GM18498 (cell line): ENCODE measurements at regions not wholly inside any gene's neighbourhood (a gene's known extent, or its start where the extent isn't known, plus 50 kb on each side); places are given as distances from the start of the nearest gene placed in this dataset.

Experiments used
- ATAC-seq: cut with Tn5 transposase; IDR thresholded peaks from one replicate; pipeline ENCODE4 v1.9.1; 2021; ENCODE audit warnings: mild to moderate bottlenecking, moderate library complexity; ENCODE audit not compliant: unreplicated experiment

GRCh38 chr2:196314157-196314556 lies 142.8 kb upstream of the STK17B start:
- no peak for ATAC-seq

GRCh38 chr2:196314780-196315179 lies 143.4 kb upstream of the STK17B start:
- ATAC-seq, result no peak

GRCh38 chr2:196315388-196316049 lies 144.1 kb upstream of the STK17B start:
- ATAC-seq, result no peak

GRCh38 chr2:196316050-196316430 lies 144.7 kb upstream of the STK17B start:
- ATAC-seq, result no peak

- ATAC-seq, result no peak
Observed at GRCh38 chr2:196318517-196319377, 147.4 kb upstream of the STK17B start.

GRCh38 chr2:196322973-196323810 lies 151.8 kb upstream of the STK17B start:
- no peak for ATAC-seq

- ATAC-seq, result no peak
Observed at GRCh38 chr2:196324211-196324610, 152.8 kb upstream of the STK17B start.

GRCh38 chr2:196328088-196328680 lies 156.8 kb upstream of the STK17B start:
- no peak for ATAC-seq

GRCh38 chr2:196329959-196330358 lies 158.6 kb upstream of the STK17B start:
- ATAC-seq, result no peak

GRCh38 chr2:196330645-196331044 lies 159.3 kb upstream of the STK17B start:
- ATAC-seq, result no peak

GRCh38 chr2:196331143-196331542 lies 159.8 kb upstream of the STK17B start:
- no peak for ATAC-seq

- ATAC-seq, result no peak
Observed at GRCh38 chr2:196331851-196332250, 160.5 kb upstream of the STK17B start.

GRCh38 chr2:196333397-196333796 lies 162.0 kb upstream of the STK17B start:
- ATAC-seq, result no peak

GRCh38 chr2:196334710-196335109 lies 163.3 kb upstream of the STK17B start:
- no peak for ATAC-seq

- no peak for ATAC-seq
Observed at GRCh38 chr2:196335221-196335634, 163.8 kb upstream of the STK17B start.

GRCh38 chr2:196336207-196336606 lies 164.8 kb upstream of the STK17B start:
- no peak for ATAC-seq

- ATAC-seq, result peak; percentile 69
Observed at GRCh38 chr2:196336715-196337114, 165.3 kb upstream of the STK17B start.

GRCh38 chr2:196337208-196337953 lies 166.0 kb upstream of the STK17B start:
- peak; percentile 30 for ATAC-seq

- ATAC-seq, result no peak
Observed at GRCh38 chr2:196338440-196338839, 167.1 kb upstream of the STK17B start.

GRCh38 chr2:196341277-196341841 lies 170.0 kb upstream of the STK17B start:
- no peak for ATAC-seq
